LNCaP clone FGC (cell line): ENCODE measurements at regions not wholly inside any gene's neighbourhood (a gene's known extent, or its start where the extent isn't known, plus 50 kb on each side); places are given as distances from the start of the nearest gene placed in this dataset.

Experiments used
- DNase-seq: peaks from one replicate; pipeline ENCODE4 v3.0.0-alpha.2; 2011; ENCODE audit warnings: low read depth
- H3K4me3 ChIP-seq: 2 replicates; pipeline ENCODE4 v1.5.1; 2011; ENCODE audit warnings: mild to moderate bottlenecking, low read depth, low read length, control low read depth
- TF ChIP-seq, protein P1 (sequence below): IDR thresholded peaks from 2 replicates; pipeline ENCODE4 v1.5.1; 2012; ENCODE audit warnings: mild to moderate bottlenecking; ENCODE audit not compliant: control insufficient read depth, insufficient read depth; ENCODE audit errors: extremely low read depth

GRCh38 chr12:9273276-9273675 lies 65.1 kb upstream of the PZP start:
- H3K4me3 ChIP-seq: no peak overlapping the region
- TF ChIP-seq, protein P1, sequence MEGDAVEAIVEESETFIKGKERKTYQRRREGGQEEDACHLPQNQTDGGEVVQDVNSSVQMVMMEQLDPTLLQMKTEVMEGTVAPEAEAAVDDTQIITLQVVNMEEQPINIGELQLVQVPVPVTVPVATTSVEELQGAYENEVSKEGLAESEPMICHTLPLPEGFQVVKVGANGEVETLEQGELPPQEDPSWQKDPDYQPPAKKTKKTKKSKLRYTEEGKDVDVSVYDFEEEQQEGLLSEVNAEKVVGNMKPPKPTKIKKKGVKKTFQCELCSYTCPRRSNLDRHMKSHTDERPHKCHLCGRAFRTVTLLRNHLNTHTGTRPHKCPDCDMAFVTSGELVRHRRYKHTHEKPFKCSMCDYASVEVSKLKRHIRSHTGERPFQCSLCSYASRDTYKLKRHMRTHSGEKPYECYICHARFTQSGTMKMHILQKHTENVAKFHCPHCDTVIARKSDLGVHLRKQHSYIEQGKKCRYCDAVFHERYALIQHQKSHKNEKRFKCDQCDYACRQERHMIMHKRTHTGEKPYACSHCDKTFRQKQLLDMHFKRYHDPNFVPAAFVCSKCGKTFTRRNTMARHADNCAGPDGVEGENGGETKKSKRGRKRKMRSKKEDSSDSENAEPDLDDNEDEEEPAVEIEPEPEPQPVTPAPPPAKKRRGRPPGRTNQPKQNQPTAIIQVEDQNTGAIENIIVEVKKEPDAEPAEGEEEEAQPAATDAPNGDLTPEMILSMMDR: no peak
- peak; percentile 62 for DNase-seq

DNA sequence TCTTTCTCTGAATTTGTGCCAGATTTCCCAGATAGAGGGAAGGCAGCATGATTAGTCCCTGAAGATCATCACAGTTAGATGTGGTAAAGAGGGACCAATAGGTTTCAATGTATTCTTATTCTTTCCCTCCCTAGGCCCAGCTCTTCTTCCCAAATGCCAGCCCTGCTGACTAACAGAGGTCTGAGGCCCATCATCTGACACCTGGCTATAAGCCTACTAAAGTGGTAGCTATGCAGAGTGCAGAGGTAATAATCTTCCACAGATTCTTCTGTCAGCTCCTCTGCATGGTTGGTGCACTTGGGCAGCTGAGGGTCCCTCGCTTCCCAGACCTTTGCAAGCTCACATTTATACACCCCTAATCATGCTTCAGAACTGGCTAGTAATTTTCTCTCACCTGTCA lies 63.7 kb upstream of the PZP start:
- TF ChIP-seq, protein P1: no peak
- DNase-seq: no peak
- H3K4me3 ChIP-seq: no peak overlapping the region

DNA sequence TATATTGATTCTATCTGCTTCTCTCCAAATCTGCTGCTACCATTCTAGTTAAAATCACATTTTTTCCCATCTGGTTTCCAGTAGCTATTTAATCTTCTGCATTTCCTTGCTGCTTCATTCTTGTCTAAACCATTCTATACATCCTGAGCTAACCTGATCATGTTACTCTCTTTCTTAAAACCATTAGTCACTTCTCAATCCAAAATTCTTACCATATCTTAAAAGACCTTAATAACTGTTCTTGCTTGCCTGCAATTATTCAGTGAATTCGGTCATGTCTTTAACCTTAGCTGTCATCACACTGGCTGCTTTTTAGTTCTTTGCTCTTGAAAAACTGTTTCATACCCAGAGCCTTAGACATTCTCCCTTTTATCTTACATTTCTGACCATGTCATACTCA lies 56.4 kb upstream of the PZP start:
- no peak overlapping the region for H3K4me3 ChIP-seq
- TF ChIP-seq, protein P1: no peak
- DNase-seq: no peak

DNA sequence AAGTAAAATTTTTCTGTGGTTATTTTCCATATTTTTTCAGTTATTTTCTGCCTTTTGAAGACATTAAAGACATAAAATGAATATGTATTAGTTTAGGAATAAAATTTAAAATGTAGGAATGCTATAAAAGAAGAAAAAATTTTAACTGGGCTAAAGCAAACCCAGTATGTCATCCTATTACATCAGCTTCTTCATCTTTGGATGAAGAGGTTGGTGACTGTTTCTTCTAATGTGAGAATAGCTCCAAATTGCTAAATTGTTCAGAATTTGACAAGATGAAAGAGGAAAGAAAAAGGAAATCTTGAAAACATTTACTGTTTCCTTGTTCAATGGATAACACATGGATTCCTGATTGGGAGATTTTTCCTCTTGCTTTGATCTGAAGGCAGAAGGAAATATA lies 52.7 kb upstream of the PZP start:
- no peak overlapping the region for H3K4me3 ChIP-seq
- TF ChIP-seq, protein P1: no peak
- DNase-seq: no peak

GRCh38 chr12:9258676-9259075 lies 50.5 kb upstream of the PZP start:
- no peak overlapping the region for H3K4me3 ChIP-seq
- TF ChIP-seq, protein P1: no peak
- no peak for DNase-seq
